Endodermal cell (in vitro differentiated cells): ENCODE measurements at regions not wholly inside any gene's neighbourhood (a gene's known extent, or its start where the extent isn't known, plus 50 kb on each side); places are given as distances from the start of the nearest gene placed in this dataset.

Experiments
- DNase-seq: peaks from one replicate; pipeline ENCODE4 v3.0.0-alpha.2; 2017
- H3K27ac ChIP-seq: 2 replicates; pipeline ENCODE4 v1.5.1; 2013; ENCODE audit warnings: mild to moderate bottlenecking, low read depth, low read length, moderate library complexity
- H3K27me3 ChIP-seq: 2 replicates; pipeline ENCODE4 v1.6.1; 2013; ENCODE audit warnings: mild to moderate bottlenecking, low read length, moderate library complexity; ENCODE audit not compliant: insufficient read depth, control insufficient read depth, poor library complexity, severe bottlenecking
- H3K36me3 ChIP-seq: 2 replicates; pipeline ENCODE4 v1.7.0; 2013; ENCODE audit warnings: mild to moderate bottlenecking, low read length, moderate library complexity; ENCODE audit not compliant: control insufficient read depth, insufficient read depth
- H3K4me1 ChIP-seq: one replicate; pipeline ENCODE4 v1.7.0; 2013; ENCODE audit warnings: low read length; ENCODE audit not compliant: control insufficient read depth, insufficient read depth
- H3K4me3 ChIP-seq: 2 replicates; pipeline ENCODE4 v1.5.1; 2013; ENCODE audit warnings: mild to moderate bottlenecking, low read length, moderate library complexity
- H3K9ac ChIP-seq: 2 replicates; pipeline ENCODE4 v1.6.1; 2013; ENCODE audit warnings: mild to moderate bottlenecking, low read length, moderate library complexity; ENCODE audit not compliant: poor library complexity, severe bottlenecking; ENCODE audit errors: extremely low read depth
- H3K9me3 ChIP-seq: 2 replicates; pipeline ENCODE4 v1.6.1; 2013; ENCODE audit warnings: mild to moderate bottlenecking, low read length, moderate library complexity; ENCODE audit not compliant: control insufficient read depth
- H3K27ac Mint-ChIP-seq: 2 replicates; pipeline ENCODE4 v1.8.0; 2020; ENCODE audit warnings: mixed read lengths
- H3K27me3 Mint-ChIP-seq: 2 replicates; pipeline ENCODE4 v1.8.0; 2021; ENCODE audit warnings: mild to moderate bottlenecking, mixed read lengths; ENCODE audit not compliant: insufficient read depth
- H3K36me3 Mint-ChIP-seq: 2 replicates; pipeline ENCODE4 v1.8.0; 2020; ENCODE audit warnings: low read depth, mixed read lengths
- H3K4me1 Mint-ChIP-seq: 2 replicates; pipeline ENCODE4 v1.8.0; 2020; ENCODE audit warnings: mixed read lengths
- H3K4me3 Mint-ChIP-seq: 2 replicates; pipeline ENCODE4 v1.8.0; 2020; ENCODE audit warnings: mild to moderate bottlenecking, moderate library complexity, mixed read lengths
- H3K9me3 Mint-ChIP-seq: 2 replicates; pipeline ENCODE4 v1.8.0; 2020; ENCODE audit warnings: mild to moderate bottlenecking, mixed read lengths
- WGBS, 2 experiments: methylation state at CpG; one replicate each; pipeline versions ENCODE4 v1.1.5 to v1.1.7; 2013; ENCODE audit warnings: missing lambda C conversion rate in 2 of 2, mixed read lengths in 1 of 2; ENCODE audit not compliant: insufficient coverage in 1 of 2, insufficient read length in 1 of 2; 5-methylcytosine and 5-hydroxymethylcytosine counted together
- TF ChIP-seq, protein P1 (sequence below): fragments of 200-600 bp; sonication (generic); conservative IDR thresholded peaks from 2 replicates; pipeline ENCODE4 v1.5.0; 2021; ENCODE audit warnings: antibody characterized with exemption, mild to moderate bottlenecking

DNA sequence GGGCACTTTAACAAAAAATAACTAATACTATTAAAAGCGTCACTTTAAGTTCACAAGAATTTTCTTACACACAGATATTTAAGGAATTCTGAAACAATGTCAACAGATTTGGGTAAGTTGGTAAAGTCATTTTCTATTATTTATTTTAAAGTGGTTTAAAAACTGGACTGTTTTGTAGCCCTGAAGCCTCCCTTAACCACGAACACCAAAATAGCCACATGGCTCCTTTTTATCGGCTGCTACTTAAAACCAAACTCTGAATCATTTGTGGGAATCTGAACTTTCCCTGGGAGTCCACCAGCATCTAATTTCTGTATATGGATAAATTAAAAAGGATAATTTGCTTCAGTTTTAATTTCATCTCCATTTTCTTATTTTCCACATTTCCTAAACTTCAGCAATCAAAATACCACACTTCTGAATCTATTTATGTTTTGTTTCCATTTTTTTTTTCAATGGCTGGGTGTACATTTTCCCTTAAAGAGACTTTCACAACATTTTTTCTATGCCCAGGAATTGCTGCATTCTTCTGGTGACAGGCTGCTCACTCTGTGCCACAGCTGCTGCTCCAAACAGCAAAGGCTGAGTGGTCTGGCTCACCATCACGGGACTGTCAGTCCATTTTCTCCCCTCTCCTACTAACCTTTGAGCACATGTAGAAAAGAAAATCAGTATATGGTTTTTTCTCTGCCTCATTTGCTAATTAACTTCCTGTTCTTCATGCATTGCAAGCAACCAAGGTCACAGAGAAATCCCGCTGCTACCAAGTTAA, 255.5 kb upstream of the KCNJ16 start:
- Histone ChIP-seq H3K27ac (no peak overlapping the region), H3K9me3 (no peaks in the 10 kb centered on the region), H3K36me3 (no peaks in the 10 kb centered on the region), H3K4me3 (no peak overlapping the region), H3K4me1 (no peaks in the 10 kb centered on the region), H3K9ac (no peak overlapping the region), H3K27me3 (no peaks in the 10 kb centered on the region)
- TF ChIP-seq, protein P1, sequence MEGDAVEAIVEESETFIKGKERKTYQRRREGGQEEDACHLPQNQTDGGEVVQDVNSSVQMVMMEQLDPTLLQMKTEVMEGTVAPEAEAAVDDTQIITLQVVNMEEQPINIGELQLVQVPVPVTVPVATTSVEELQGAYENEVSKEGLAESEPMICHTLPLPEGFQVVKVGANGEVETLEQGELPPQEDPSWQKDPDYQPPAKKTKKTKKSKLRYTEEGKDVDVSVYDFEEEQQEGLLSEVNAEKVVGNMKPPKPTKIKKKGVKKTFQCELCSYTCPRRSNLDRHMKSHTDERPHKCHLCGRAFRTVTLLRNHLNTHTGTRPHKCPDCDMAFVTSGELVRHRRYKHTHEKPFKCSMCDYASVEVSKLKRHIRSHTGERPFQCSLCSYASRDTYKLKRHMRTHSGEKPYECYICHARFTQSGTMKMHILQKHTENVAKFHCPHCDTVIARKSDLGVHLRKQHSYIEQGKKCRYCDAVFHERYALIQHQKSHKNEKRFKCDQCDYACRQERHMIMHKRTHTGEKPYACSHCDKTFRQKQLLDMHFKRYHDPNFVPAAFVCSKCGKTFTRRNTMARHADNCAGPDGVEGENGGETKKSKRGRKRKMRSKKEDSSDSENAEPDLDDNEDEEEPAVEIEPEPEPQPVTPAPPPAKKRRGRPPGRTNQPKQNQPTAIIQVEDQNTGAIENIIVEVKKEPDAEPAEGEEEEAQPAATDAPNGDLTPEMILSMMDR: no peak
- H3K36me3 Mint-ChIP-seq: no peaks in the 10 kb centered on the region
- no peak overlapping the region for H3K4me3 Mint-ChIP-seq
- no peak for DNase-seq
- H3K4me1 Mint-ChIP-seq: no peaks in the 10 kb centered on the region
- H3K9me3 Mint-ChIP-seq: peaks cover 15% of the 10 kb centered on the region
- H3K27me3 Mint-ChIP-seq: no peaks in the 10 kb centered on the region
- WGBS, 2 experiments: 89% methylated on average over 5 of the region's 5 CpGs; no CpG with 5 or more reads in 1 of the 2 experiments
- H3K27ac Mint-ChIP-seq: no peak overlapping the region

DNA sequence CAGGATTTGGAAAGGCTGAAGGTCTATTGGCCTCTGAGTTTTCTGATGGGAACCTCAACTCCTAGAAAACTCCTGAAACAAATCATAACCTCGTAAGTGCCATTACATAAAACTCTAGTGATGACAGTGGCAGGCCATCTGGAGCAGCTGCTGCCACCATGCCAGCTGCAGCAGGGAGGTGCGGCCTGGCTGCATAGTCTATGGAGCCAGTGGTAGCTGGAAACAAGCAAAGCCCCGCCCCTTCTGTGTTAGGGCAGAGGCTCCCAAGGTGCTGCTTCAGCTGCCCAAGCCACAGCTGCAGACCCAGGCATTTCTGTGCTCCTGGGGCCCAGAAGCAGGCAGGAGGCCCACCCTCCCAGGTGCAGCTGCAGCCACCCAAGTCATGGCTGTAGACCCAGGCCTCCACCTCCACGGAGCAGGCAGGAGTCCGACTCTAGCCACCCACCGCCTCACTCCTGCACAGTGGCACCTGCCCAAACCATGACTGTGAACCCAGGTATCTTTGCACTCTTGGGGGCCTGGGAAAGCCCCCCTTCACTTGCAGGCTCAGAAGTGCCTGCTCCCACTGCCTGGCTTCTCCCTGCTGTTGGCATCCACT, 254.1 kb upstream of the KCNJ16 start:
- Mint-ChIP-seq H3K4me1 (no peaks in the 10 kb centered on the region), H3K4me3 (no peak overlapping the region), H3K27ac (no peak overlapping the region), H3K9me3 (peaks cover 15% of the 10 kb centered on the region), H3K36me3 (no peaks in the 10 kb centered on the region), H3K27me3 (no peaks in the 10 kb centered on the region)
- WGBS, 2 experiments: 88 to 92% methylated on average over 4 to 6 of the region's 6 CpGs
- Histone ChIP-seq H3K4me1 (no peaks in the 10 kb centered on the region), H3K9me3 (no peaks in the 10 kb centered on the region), H3K9ac (no peak overlapping the region), H3K27ac (no peak overlapping the region), H3K27me3 (no peaks in the 10 kb centered on the region), H3K36me3 (no peaks in the 10 kb centered on the region), H3K4me3 (no peak overlapping the region)
- TF ChIP-seq, protein P1: no peak
- no peak for DNase-seq

DNA sequence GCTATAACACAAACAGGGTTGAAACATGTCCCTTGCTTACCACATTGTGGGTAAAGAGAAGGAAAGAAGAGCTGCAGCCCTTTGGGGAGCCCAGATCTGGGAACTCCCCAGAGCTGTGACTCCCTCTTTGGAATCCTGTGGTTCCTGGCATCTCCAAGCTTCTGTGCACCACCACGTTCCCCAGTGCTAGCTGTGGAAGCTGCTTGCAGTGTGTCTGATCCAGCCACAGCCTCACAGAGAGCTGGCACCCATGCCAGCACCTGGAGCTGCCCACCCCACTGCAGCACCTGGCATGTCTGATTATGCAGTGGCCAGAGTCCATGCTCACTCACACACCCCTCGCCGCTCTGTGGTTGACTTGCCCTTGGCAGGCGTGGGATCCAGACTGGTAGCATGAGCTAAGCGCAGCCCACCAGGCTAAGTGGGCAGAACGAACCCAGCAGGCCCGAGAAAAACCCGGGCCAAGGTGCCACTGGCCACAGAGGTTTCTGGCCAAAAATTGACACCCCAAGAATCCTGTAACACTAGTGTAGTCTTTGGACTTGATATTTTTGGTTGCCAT, 252.6 kb upstream of the KCNJ16 start:
- Histone ChIP-seq H3K36me3 (no peaks in the 10 kb centered on the region), H3K9me3 (no peaks in the 10 kb centered on the region), H3K27me3 (no peaks in the 10 kb centered on the region), H3K27ac (no peak overlapping the region), H3K4me1 (no peaks in the 10 kb centered on the region), H3K9ac (no peak overlapping the region), H3K4me3 (no peak overlapping the region)
- no peaks in the 10 kb centered on the region for H3K4me1 Mint-ChIP-seq
- no peaks in the 10 kb centered on the region for H3K36me3 Mint-ChIP-seq
- 72 to 90% methylated on average over 3 to 8 of the region's 8 CpGs for WGBS, 2 experiments
- no peak for DNase-seq
- H3K27me3 Mint-ChIP-seq: no peaks in the 10 kb centered on the region
- no peak overlapping the region for H3K27ac Mint-ChIP-seq
- peaks cover 19% of the 10 kb centered on the region for H3K9me3 Mint-ChIP-seq
- TF ChIP-seq, protein P1: no peak
- no peak overlapping the region for H3K4me3 Mint-ChIP-seq
